Breast epithelium (tissue), 4 donors: ENCODE measurements at regions not wholly inside any gene's neighbourhood (a gene's known extent, or its start where the extent isn't known, plus 50 kb on each side); places are given as distances from the start of the nearest gene placed in this dataset.
"Not testable (repeated sequence)": the region's sequence is repeated elsewhere in the genome, so short reads cannot be mapped to it uniquely, and the experiment has no call there.

Experiments used
- DNase-seq, 2 donors: peaks; one replicate each; pipeline ENCODE4 v3.0.0-alpha.2; 2019; ENCODE audit warnings: low spot score in 2 of 2
- H3K27ac ChIP-seq, 2 donors: fragments of 200-600 bp; sonication (generic) in 1 of 2; one replicate each; pipeline ENCODE4 v1.5.1; 2016 to 2019; ENCODE audit warnings: mild to moderate bottlenecking in 1 of 2
- H3K27me3 ChIP-seq, 2 donors: fragments of 200-600 bp; sonication (generic) in 1 of 2; one replicate each; pipeline versions ENCODE4 v1.5.1 to v1.6.0; 2017 to 2019; ENCODE audit warnings: control low read depth in 1 of 2, mild to moderate bottlenecking in 1 of 2
- H3K36me3 ChIP-seq: fragments of 200-600 bp; one replicate; pipeline ENCODE4 v1.5.1; 2019
- H3K4me1 ChIP-seq, 2 donors: fragments of 200-600 bp; sonication (generic); one replicate each; pipeline ENCODE4 v1.5.1; 2016 to 2019; ENCODE audit warnings: control low read depth in 1 of 2
- H3K4me3 ChIP-seq, 3 donors: fragments of 200-600 bp; sonication (generic); 1 replicate in 2 of 3; 2 replicates in 1 of 3; pipeline ENCODE4 v1.5.1; 2016 to 2019; ENCODE audit warnings: mild to moderate bottlenecking in 3 of 3, moderate library complexity in 2 of 3
- H3K9me3 ChIP-seq, 2 donors: fragments of 200-600 bp; sonication (generic) in 1 of 2; one replicate each; pipeline ENCODE4 v1.5.1; 2016 to 2019; ENCODE audit warnings: control low read depth in 1 of 2
- POLR2A ChIP-seq: fragments of 450-650 bp; IDR thresholded peaks from one replicate; pipeline ENCODE4 v1.6.1; 2016; ENCODE audit warnings: antibody characterized with exemption, mild to moderate bottlenecking, moderate library complexity
- POLR2AphosphoS5 ChIP-seq, 3 donors: sonication (generic); formaldehyde crosslinking; IDR thresholded peaks; one replicate each; pipeline ENCODE4 v1.6.1; 2017; ENCODE audit warnings: antibody characterized with exemption in 3 of 3
- intact Hi-C: fragments of 100-400 bp; cut with DNase I; formaldehyde crosslinking; loops from one replicate; pipeline ENCODE4 v1.15.1; 2023; ENCODE audit warnings: low total_unique reads
- TF ChIP-seq, protein P1 (sequence below), 3 donors: fragments of 450-650 bp; IDR thresholded peaks; one replicate each; pipeline ENCODE4 v1.5.1; 2016 to 2017; ENCODE audit warnings: antibody characterized with exemption in 3 of 3, mild to moderate bottlenecking in 3 of 3, moderate library complexity in 3 of 3

DNA sequence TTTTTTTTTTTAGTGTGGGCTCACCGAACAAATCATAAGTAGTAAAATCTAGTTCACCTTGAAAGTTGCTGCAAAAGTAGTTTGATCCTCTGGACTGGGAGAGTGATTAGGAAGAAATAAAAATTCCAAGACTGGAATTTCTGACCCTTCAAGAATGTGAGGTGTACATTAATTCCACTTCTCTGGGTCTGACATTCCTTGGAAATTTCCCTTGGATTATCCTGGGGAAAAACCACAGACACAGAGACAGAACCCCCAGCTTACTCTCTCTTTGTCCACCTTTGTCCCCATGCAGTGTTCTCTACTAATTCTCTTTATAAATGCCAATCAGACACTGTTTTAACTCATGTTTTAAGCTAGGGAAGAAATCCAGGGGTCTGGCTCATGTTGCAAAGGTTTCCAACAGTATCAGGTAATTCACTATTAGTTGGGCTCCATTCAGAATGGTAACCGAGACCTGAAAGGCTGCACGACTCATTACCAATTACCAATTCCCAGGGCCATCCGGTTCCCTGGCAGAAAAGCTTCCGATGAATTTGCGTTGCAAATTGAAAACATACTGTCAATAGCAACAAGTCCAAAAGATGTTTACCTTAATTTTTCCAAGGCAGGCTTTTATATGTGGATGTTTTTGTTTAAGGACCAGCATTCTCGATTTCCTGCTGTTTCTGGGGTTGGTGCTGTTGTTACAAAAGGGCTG is 86.3 kb downstream of the BAMBI start:
- Histone ChIP-seq H3K36me3 (no peaks in the 10 kb centered on the region), H3K9me3 (peaks cover 0 to 4% of the 10 kb centered on the region in 2 donors), H3K27me3 (no peaks in the 10 kb centered on the region), H3K4me3 (no peak overlapping the region), H3K27ac (no peak overlapping the region), H3K4me1 (no peaks in the 10 kb centered on the region)
- TF ChIP-seq POLR2AphosphoS5 (IDR thresholded peaks at IDR 0.05) (no peak), POLR2A (no peak)
- TF ChIP-seq, protein P1, sequence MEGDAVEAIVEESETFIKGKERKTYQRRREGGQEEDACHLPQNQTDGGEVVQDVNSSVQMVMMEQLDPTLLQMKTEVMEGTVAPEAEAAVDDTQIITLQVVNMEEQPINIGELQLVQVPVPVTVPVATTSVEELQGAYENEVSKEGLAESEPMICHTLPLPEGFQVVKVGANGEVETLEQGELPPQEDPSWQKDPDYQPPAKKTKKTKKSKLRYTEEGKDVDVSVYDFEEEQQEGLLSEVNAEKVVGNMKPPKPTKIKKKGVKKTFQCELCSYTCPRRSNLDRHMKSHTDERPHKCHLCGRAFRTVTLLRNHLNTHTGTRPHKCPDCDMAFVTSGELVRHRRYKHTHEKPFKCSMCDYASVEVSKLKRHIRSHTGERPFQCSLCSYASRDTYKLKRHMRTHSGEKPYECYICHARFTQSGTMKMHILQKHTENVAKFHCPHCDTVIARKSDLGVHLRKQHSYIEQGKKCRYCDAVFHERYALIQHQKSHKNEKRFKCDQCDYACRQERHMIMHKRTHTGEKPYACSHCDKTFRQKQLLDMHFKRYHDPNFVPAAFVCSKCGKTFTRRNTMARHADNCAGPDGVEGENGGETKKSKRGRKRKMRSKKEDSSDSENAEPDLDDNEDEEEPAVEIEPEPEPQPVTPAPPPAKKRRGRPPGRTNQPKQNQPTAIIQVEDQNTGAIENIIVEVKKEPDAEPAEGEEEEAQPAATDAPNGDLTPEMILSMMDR (IDR thresholded peaks at IDR 0.05): no peak
- no peak for DNase-seq
- intact Hi-C loops: loop anchor here (10.0 kb wide), 1 partner anchor 81 kb away; no protein-coding TSS in a partner anchor

- TF ChIP-seq, protein P1 (IDR thresholded peaks at IDR 0.05): no peak
- TF ChIP-seq POLR2AphosphoS5 (IDR thresholded peaks at IDR 0.05) (no peak), POLR2A (no peak)
- peaks cover 0 to 4% of the 10 kb centered on the region in 2 donors for H3K9me3 ChIP-seq
- no peak overlapping the region for H3K4me3 ChIP-seq
- H3K27me3 ChIP-seq: no peaks in the 10 kb centered on the region
- no peaks in the 10 kb centered on the region for H3K4me1 ChIP-seq
- H3K27ac ChIP-seq: no peak overlapping the region
- intact Hi-C loops: loop anchor here (10.0 kb wide), 1 partner anchor 79 kb away; no protein-coding TSS in a partner anchor
- no peaks in the 10 kb centered on the region for H3K36me3 ChIP-seq
- no peak for DNase-seq
Observed at GRCh38 chr10:28765641-28766040, 88.3 kb downstream of the BAMBI start.

DNA sequence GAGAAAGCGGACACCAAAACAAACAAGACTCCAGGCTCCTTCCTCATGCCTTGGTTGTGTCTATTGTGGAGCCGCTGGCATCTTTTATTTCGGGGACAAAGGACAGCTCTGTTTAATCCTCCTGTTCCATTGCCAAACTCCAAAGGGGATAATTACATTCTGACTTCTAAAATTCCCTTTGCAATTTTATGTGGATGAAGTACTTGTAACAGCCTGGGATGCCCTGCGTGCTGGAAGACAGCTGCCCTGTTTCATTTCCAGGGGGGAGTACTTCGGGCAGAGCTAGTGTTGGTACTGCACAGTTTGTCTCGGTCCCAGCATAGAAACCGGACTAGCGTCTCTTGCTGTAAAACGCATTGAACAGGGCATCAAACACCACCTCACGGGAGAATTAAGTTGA is 90.9 kb downstream of the BAMBI start:
- TF ChIP-seq POLR2A (no peak), POLR2AphosphoS5 (IDR thresholded peaks at IDR 0.05) (peak in 1 of 3 donors; percentile 19)
- TF ChIP-seq, protein P1 (IDR thresholded peaks at IDR 0.05): no peak
- Histone ChIP-seq H3K4me3 (no peak overlapping the region), H3K36me3 (no peaks in the 10 kb centered on the region), H3K27ac (peak overlapping the region; percentile 13 to 34), H3K9me3 (no peaks in the 10 kb centered on the region), H3K27me3 (no peaks in the 10 kb centered on the region), H3K4me1 (no peaks in the 10 kb centered on the region)
- peak in 1 of 2 donors; percentile 54 for DNase-seq
- intact Hi-C loops: loop anchor here (10.0 kb wide), 1 partner anchor 77 kb away; no protein-coding TSS in a partner anchor

- Histone ChIP-seq H3K27ac (peak overlapping the region in 1 of 2 donors; percentile 34), H3K9me3 (no peaks in the 10 kb centered on the region), H3K36me3 (no peaks in the 10 kb centered on the region), H3K4me3 (no peak overlapping the region), H3K27me3 (no peaks in the 10 kb centered on the region), H3K4me1 (no peaks in the 10 kb centered on the region)
- intact Hi-C loops: loop anchor here (10.0 kb wide), 1 partner anchor 76 kb away; no protein-coding TSS in a partner anchor
- no peak for TF ChIP-seq POLR2A
- TF ChIP-seq POLR2AphosphoS5 (IDR thresholded peaks at IDR 0.05): no peak
- TF ChIP-seq, protein P1 (IDR thresholded peaks at IDR 0.05): no peak
- DNase-seq: no peak
Observed at GRCh38 chr10:28769091-28769604, 91.8 kb downstream of the BAMBI start.

DNA sequence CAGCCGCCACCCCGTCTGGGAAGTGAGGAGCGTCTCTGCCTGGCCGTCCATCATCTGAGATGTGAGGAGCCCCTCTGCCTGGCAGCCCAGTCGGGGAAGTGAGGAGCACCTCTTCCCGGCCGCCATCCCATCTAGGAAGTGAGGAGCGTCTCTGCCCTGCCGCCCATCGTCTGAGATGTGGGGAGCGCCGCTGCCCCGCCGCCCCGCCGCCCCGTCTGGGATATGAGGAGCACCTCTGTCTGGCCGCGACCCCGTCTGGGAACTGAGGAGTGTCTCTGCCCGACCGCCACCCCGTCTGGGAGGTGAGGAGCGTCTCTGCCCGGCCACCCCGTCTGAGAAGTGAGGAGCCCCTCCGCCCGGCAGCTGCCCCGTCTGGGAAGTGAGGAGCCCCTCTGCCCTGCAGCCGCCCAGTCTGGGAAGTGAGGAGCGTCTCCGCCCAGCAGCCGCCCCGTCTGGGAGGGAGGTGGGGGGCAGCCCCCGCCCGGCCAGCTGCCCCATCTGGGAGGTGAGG is 94.3 kb downstream of the BAMBI start:
- intact Hi-C loops, H3K36me3 ChIP-seq, H3K4me3 ChIP-seq, H3K4me1 ChIP-seq, DNase-seq, H3K27me3 ChIP-seq, H3K27ac ChIP-seq, H3K9me3 ChIP-seq: not testable (repeated sequence)
